H9 (cell line): ENCODE measurements at regions not wholly inside any gene's neighbourhood (a gene's known extent, or its start where the extent isn't known, plus 50 kb on each side); places are given as distances from the start of the nearest gene placed in this dataset.

Source experiments
- DNase-seq: peaks from one replicate; pipeline ENCODE4 v3.0.0-alpha.2; 2017
- H2AFZ ChIP-seq: one replicate; pipeline ENCODE4 v1.6.1; 2013; ENCODE audit warnings: mild to moderate bottlenecking, low read length, control low read depth, moderate library complexity
- H2AK5ac ChIP-seq: 2 replicates; pipeline ENCODE4 v1.6.1; 2013; ENCODE audit warnings: low read length, control low read depth, mixed read lengths; ENCODE audit not compliant: insufficient read length
- H2BK120ac ChIP-seq: one replicate; pipeline ENCODE4 v1.6.1; 2013; ENCODE audit warnings: low read depth, mild to moderate bottlenecking, low read length, control low read depth, inconsistent platforms; ENCODE audit not compliant: poor library complexity, severe bottlenecking
- H2BK12ac ChIP-seq: 2 replicates; pipeline ENCODE4 v1.6.1; 2013; ENCODE audit warnings: low read length, control low read depth, mixed read lengths, low read depth; ENCODE audit not compliant: insufficient read length
- H2BK15ac ChIP-seq: 2 replicates; pipeline ENCODE4 v1.6.1; 2013; ENCODE audit warnings: low read depth, low read length, control low read depth
- H2BK20ac ChIP-seq: one replicate; pipeline ENCODE4 v1.6.1; 2013; ENCODE audit warnings: low read depth, mild to moderate bottlenecking, low read length, control low read depth, inconsistent platforms; ENCODE audit not compliant: poor library complexity, severe bottlenecking
- H2BK5ac ChIP-seq: 2 replicates; pipeline ENCODE4 v1.6.1; 2013; ENCODE audit warnings: low read length, control low read depth, mixed read lengths; ENCODE audit not compliant: insufficient read length
- H3K14ac ChIP-seq: 2 replicates; pipeline ENCODE4 v1.6.1; 2013; ENCODE audit warnings: low read length, control low read depth; ENCODE audit not compliant: insufficient read depth
- H3K18ac ChIP-seq: 2 replicates; pipeline ENCODE4 v1.6.1; 2013; ENCODE audit warnings: low read depth, mild to moderate bottlenecking, mixed read lengths, low read length, control low read depth; ENCODE audit not compliant: insufficient read length
- H3K23ac ChIP-seq: 2 replicates; pipeline ENCODE4 v1.6.1; 2013; ENCODE audit warnings: low read length, control low read depth, mixed read lengths, low read depth; ENCODE audit not compliant: insufficient read length
- H3K23me2 ChIP-seq: 2 replicates; pipeline ENCODE4 v1.6.1; 2013; ENCODE audit warnings: low read depth, mild to moderate bottlenecking, mixed read lengths, low read length, control low read depth; ENCODE audit not compliant: insufficient read length, poor library complexity, severe bottlenecking
- H3K27ac ChIP-seq: 2 replicates; pipeline ENCODE4 v1.5.1; 2013; ENCODE audit warnings: low read length, control low read depth, mixed read lengths, low read depth; ENCODE audit not compliant: insufficient read length
- H3K27me3 ChIP-seq: 2 replicates; pipeline ENCODE4 v1.6.1; 2013; ENCODE audit warnings: low read length, control low read depth, inconsistent platforms; ENCODE audit not compliant: insufficient read depth
- H3K4ac ChIP-seq: 2 replicates; pipeline ENCODE4 v1.6.1; 2013; ENCODE audit warnings: low read depth, mild to moderate bottlenecking, control low read depth, inconsistent platforms, low read length, moderate library complexity
- H3K4me1 ChIP-seq: 2 replicates; pipeline ENCODE4 v1.6.1; 2013; ENCODE audit warnings: low read length, control low read depth, inconsistent platforms; ENCODE audit not compliant: insufficient read depth
- H3K4me2 ChIP-seq: 2 replicates; pipeline ENCODE4 v1.6.1; 2013; ENCODE audit warnings: low read length, control low read depth, mixed read lengths; ENCODE audit not compliant: insufficient read length, insufficient read depth
- H3K56ac ChIP-seq: 2 replicates; pipeline ENCODE4 v1.6.1; 2013; ENCODE audit warnings: low read depth, mild to moderate bottlenecking, mixed read lengths, low read length, control low read depth; ENCODE audit not compliant: insufficient read length
- H3K79me1 ChIP-seq: 2 replicates; pipeline ENCODE4 v1.6.1; 2013; ENCODE audit warnings: low read depth, mild to moderate bottlenecking, moderate library complexity, low read length, control low read depth, inconsistent platforms; ENCODE audit not compliant: insufficient read depth, poor library complexity, severe bottlenecking
- H3K79me2 ChIP-seq: 2 replicates; pipeline ENCODE4 v1.6.1; 2013; ENCODE audit warnings: low read length, control low read depth, inconsistent platforms; ENCODE audit not compliant: insufficient read depth
- H3K9ac ChIP-seq: 2 replicates; pipeline ENCODE4 v1.6.1; 2013; ENCODE audit warnings: low read length, control low read depth, mixed read lengths; ENCODE audit not compliant: insufficient read length; ENCODE audit errors: extremely low read depth
- H3K9me3 ChIP-seq: one replicate; pipeline ENCODE4 v1.6.1; 2013; ENCODE audit warnings: low read depth, low read length, inconsistent platforms; ENCODE audit not compliant: control insufficient read depth
- H3T11ph ChIP-seq: one replicate; pipeline ENCODE4 v1.6.1; 2013; ENCODE audit warnings: mild to moderate bottlenecking, low read length, control low read depth, inconsistent platforms
- H4K20me1 ChIP-seq: one replicate; pipeline ENCODE4 v1.6.1; 2013; ENCODE audit not compliant: control insufficient read depth, insufficient read length, insufficient read depth
- H4K5ac ChIP-seq: 2 replicates; pipeline ENCODE4 v1.6.1; 2013; ENCODE audit warnings: low read depth, mild to moderate bottlenecking, mixed read lengths, low read length, control low read depth; ENCODE audit not compliant: insufficient read length
- H4K8ac ChIP-seq: replicated peaks from 2 replicates; pipeline ENCODE4 v1.6.1; 2013; ENCODE audit warnings: low read length, control low read depth, mixed read lengths, low read depth; ENCODE audit not compliant: insufficient read length
- H4K91ac ChIP-seq: 2 replicates; pipeline ENCODE4 v1.6.1; 2013; ENCODE audit warnings: low read depth, mild to moderate bottlenecking, moderate library complexity, mixed read lengths, low read length, control low read depth; ENCODE audit not compliant: insufficient read length
- H3K27ac Mint-ChIP-seq, 3 experiments: 2 replicates in 2 of 3; 3 replicates in 1 of 3; pipeline ENCODE4 v1.8.0; 2020 to 2021; ENCODE audit warnings: mixed read lengths in 3 of 3, mild to moderate bottlenecking in 1 of 3, moderate library complexity in 1 of 3
- H3K27me3 Mint-ChIP-seq: 2 replicates; pipeline ENCODE4 v1.8.0; 2021; ENCODE audit warnings: low read depth, mild to moderate bottlenecking, moderate library complexity, mixed read lengths
- H3K36me3 Mint-ChIP-seq, 3 experiments: 2 replicates in 2 of 3; 3 replicates in 1 of 3; pipeline ENCODE4 v1.8.0; 2020 to 2021; ENCODE audit warnings: low read depth in 3 of 3, mixed read lengths in 3 of 3; ENCODE audit not compliant: insufficient read depth in 1 of 3
- H3K4me1 Mint-ChIP-seq, 2 experiments: 2 replicates each; pipeline ENCODE4 v1.8.0; 2020; ENCODE audit warnings: mixed read lengths in 2 of 2
- H3K4me3 Mint-ChIP-seq, 2 experiments: 2 replicates in 1 of 2; 3 replicates in 1 of 2; pipeline ENCODE4 v1.8.0; 2020 to 2021; ENCODE audit warnings: mild to moderate bottlenecking in 2 of 2, mixed read lengths in 2 of 2, moderate library complexity in 1 of 2
- H3K9me3 Mint-ChIP-seq, 2 experiments: 2 replicates in 1 of 2; 3 replicates in 1 of 2; pipeline ENCODE4 v1.8.0; 2020; ENCODE audit warnings: mild to moderate bottlenecking in 2 of 2, mixed read lengths in 2 of 2, moderate library complexity in 1 of 2
- TF ChIP-seq, protein P1 (sequence below): fragments of 200-600 bp; sonication (generic); conservative IDR thresholded peaks from 3 replicates; pipeline ENCODE4 v1.8.0; 2021; ENCODE audit warnings: antibody characterized with exemption, mild to moderate bottlenecking

DNA sequence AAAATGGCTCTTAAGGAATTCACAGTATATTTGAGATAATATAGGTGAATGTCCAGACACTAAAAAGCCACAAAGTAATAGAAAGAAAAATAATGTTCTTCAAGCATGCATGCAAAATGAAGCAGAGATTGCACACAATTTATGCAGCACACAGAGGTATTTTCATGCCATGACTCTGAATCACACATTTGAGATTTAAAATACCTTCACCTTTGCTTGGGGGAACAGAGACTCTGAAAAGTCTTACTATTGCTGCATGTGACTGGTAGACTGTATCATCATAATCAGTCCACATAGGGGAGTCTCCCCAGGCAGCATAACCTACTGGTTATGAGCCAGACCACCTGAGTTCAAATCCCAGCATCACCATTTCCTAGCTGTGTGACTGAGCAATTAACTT, 96.2 kb downstream of the RCN1 start:
- no peaks in the 10 kb centered on the region for H3K23me2 ChIP-seq
- no peak overlapping the region for H3K23ac ChIP-seq
- H4K91ac ChIP-seq: no peak overlapping the region
- TF ChIP-seq, protein P1, sequence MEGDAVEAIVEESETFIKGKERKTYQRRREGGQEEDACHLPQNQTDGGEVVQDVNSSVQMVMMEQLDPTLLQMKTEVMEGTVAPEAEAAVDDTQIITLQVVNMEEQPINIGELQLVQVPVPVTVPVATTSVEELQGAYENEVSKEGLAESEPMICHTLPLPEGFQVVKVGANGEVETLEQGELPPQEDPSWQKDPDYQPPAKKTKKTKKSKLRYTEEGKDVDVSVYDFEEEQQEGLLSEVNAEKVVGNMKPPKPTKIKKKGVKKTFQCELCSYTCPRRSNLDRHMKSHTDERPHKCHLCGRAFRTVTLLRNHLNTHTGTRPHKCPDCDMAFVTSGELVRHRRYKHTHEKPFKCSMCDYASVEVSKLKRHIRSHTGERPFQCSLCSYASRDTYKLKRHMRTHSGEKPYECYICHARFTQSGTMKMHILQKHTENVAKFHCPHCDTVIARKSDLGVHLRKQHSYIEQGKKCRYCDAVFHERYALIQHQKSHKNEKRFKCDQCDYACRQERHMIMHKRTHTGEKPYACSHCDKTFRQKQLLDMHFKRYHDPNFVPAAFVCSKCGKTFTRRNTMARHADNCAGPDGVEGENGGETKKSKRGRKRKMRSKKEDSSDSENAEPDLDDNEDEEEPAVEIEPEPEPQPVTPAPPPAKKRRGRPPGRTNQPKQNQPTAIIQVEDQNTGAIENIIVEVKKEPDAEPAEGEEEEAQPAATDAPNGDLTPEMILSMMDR: no peak
- no peaks in the 10 kb centered on the region for H4K20me1 ChIP-seq
- H2BK12ac ChIP-seq: no peak overlapping the region
- no peak overlapping the region for H3K9ac ChIP-seq
- H4K8ac ChIP-seq: no peak overlapping the region
- no peaks in the 10 kb centered on the region for H3K79me1 ChIP-seq
- H3K27me3 Mint-ChIP-seq: peaks cover 6% of the 10 kb centered on the region; the same call in 1 of the 2 replicates
- no peak overlapping the region for H2BK120ac ChIP-seq
- H2AK5ac ChIP-seq: no peak overlapping the region
- H3K14ac ChIP-seq: no peak overlapping the region
- no peak overlapping the region for H3K4me2 ChIP-seq
- H2BK20ac ChIP-seq: no peak overlapping the region
- no peak overlapping the region for H3K56ac ChIP-seq
- no peak overlapping the region for H3T11ph ChIP-seq
- H3K4me1 ChIP-seq: no peaks in the 10 kb centered on the region
- H3K9me3 ChIP-seq: no peaks in the 10 kb centered on the region
- no peak overlapping the region for H2BK15ac ChIP-seq
- DNase-seq: no peak
- H3K27me3 ChIP-seq: no peaks in the 10 kb centered on the region
- no peak overlapping the region for H3K18ac ChIP-seq
- H3K36me3 Mint-ChIP-seq: no peaks in the 10 kb centered on the region
- 0 out of 4 replicates have a peak, but pooled peaks cover 0 to under 1% of the 10 kb centered on the region in 2 experiments for H3K4me1 Mint-ChIP-seq
- H3K27ac ChIP-seq: no peak overlapping the region
- no peak overlapping the region for H3K4me3 Mint-ChIP-seq
- no peak overlapping the region for H4K5ac ChIP-seq
- no peak overlapping the region for H2AFZ ChIP-seq
- no peaks in the 10 kb centered on the region for H3K9me3 Mint-ChIP-seq
- no peak overlapping the region for H2BK5ac ChIP-seq
- no peak overlapping the region for H3K4ac ChIP-seq
- no peaks in the 10 kb centered on the region for H3K79me2 ChIP-seq
- H3K27ac Mint-ChIP-seq: no peak overlapping the region
